OCI-LY7 (cell line): ENCODE measurements at regions not wholly inside any gene's neighbourhood (a gene's known extent, or its start where the extent isn't known, plus 50 kb on each side); places are given as distances from the start of the nearest gene placed in this dataset.

Experiments
- BruUV-seq: library from RNA; stranded (reverse); fragments of 400-500 nt; replicated peaks from 2 replicates; lab custom pipeline; 2021; lab: Mats Ljungman, UMichigan
- CTCF ChIA-PET: fragments of 300-600 bp; sonication (Branson Sonifier 250); formaldehyde crosslinking; loops from one replicate; lab custom pipeline; 2022; ENCODE audit warnings: antibody characterized with exemption; ENCODE audit not compliant: unreplicated experiment; lab: Charles Lee
- POLR2A ChIA-PET: fragments of 300-600 bp; sonication (Branson Sonifier 250); formaldehyde crosslinking; loops from one replicate; lab custom pipeline; 2022; ENCODE audit warnings: antibody characterized with exemption; lab: Charles Lee
- DNase-seq: peaks from one replicate; pipeline ENCODE4 v3.0.0-alpha.2; 2015; ENCODE audit warnings: low spot score
- H2AFZ ChIP-seq: fragments of 200-600 bp; sonication (generic), shearing (Covaris generic); 2 replicates; pipeline ENCODE4 v1.6.1; 2014; ENCODE audit warnings: mild to moderate bottlenecking, antibody characterized with exemption, low read length, moderate library complexity
- H3K27ac ChIP-seq: fragments of 200-600 bp; sonication (generic); 2 replicates; pipeline ENCODE4 v1.5.1; 2014; ENCODE audit warnings: mixed run types, low read depth, mild to moderate bottlenecking, moderate library complexity, low read length, inconsistent platforms; ENCODE audit not compliant: poor library complexity, severe bottlenecking
- H3K36me3 ChIP-seq: fragments of 200-600 bp; sonication (generic); 2 replicates; pipeline ENCODE4 v1.6.1; 2014; ENCODE audit warnings: mild to moderate bottlenecking, antibody characterized with exemption, low read length, moderate library complexity, mixed read lengths; ENCODE audit not compliant: insufficient read depth
- H3K4me1 ChIP-seq: fragments of 200-600 bp; sonication (generic); 2 replicates; pipeline ENCODE4 v1.5.1; 2014; ENCODE audit warnings: mild to moderate bottlenecking, low read length; ENCODE audit not compliant: insufficient read depth, poor library complexity, severe bottlenecking
- H3K4me2 ChIP-seq: fragments of 200-600 bp; sonication (generic); 2 replicates; pipeline ENCODE4 v1.6.1; 2014; ENCODE audit warnings: mild to moderate bottlenecking, low read length
- H3K4me3 ChIP-seq: fragments of 200-600 bp; sonication (generic); 2 replicates; pipeline ENCODE4 v1.5.1; 2014; ENCODE audit warnings: mild to moderate bottlenecking, low read depth, low read length; ENCODE audit not compliant: poor library complexity, severe bottlenecking
- H3K79me2 ChIP-seq: fragments of 200-600 bp; sonication (generic); 2 replicates; pipeline ENCODE4 v1.6.1; 2016; ENCODE audit warnings: low read depth, mild to moderate bottlenecking, low read length, moderate library complexity, mixed read lengths; ENCODE audit not compliant: insufficient read depth
- H3K9me2 ChIP-seq: fragments of 200-600 bp; sonication (generic); 2 replicates; pipeline ENCODE4 v1.6.1; 2016; ENCODE audit warnings: mild to moderate bottlenecking, low read length, mixed read lengths; ENCODE audit not compliant: insufficient read depth
- H3K9me3 ChIP-seq: fragments of 200-600 bp; sonication (generic); 2 replicates; pipeline ENCODE4 v1.6.1; 2014; ENCODE audit warnings: mild to moderate bottlenecking, mixed run types, low read length, mixed read lengths
- H4K20me1 ChIP-seq: fragments of 200-600 bp; sonication (generic); 2 replicates; pipeline ENCODE4 v1.6.1; 2014; ENCODE audit warnings: mild to moderate bottlenecking, antibody characterized with exemption, low read length, moderate library complexity, mixed read lengths; ENCODE audit not compliant: insufficient read depth
- EZH2phosphoT487 ChIP-seq: fragments of 200-600 bp; sonication (generic); IDR thresholded peaks from 2 replicates; pipeline ENCODE4 v1.6.1; 2018; ENCODE audit warnings: low read depth, borderline replicate concordance, mild to moderate bottlenecking, mixed run types, antibody characterized with exemption, low read length, moderate library complexity, mixed read lengths
- intact Hi-C: fragments of 100-400 bp; cut with micrococcal nuclease; formaldehyde crosslinking; loops from one replicate; pipeline ENCODE4 v1.10.0; 2022; ENCODE audit not compliant: unreplicated experiment
- TF ChIP-seq, protein P1 (sequence below): fragments of 200-600 bp; sonication (generic); conservative IDR thresholded peaks from 2 replicates; pipeline ENCODE4 v1.5.1; 2014; ENCODE audit warnings: mild to moderate bottlenecking, antibody characterized with exemption, low read length, moderate library complexity, mixed read lengths

DNA sequence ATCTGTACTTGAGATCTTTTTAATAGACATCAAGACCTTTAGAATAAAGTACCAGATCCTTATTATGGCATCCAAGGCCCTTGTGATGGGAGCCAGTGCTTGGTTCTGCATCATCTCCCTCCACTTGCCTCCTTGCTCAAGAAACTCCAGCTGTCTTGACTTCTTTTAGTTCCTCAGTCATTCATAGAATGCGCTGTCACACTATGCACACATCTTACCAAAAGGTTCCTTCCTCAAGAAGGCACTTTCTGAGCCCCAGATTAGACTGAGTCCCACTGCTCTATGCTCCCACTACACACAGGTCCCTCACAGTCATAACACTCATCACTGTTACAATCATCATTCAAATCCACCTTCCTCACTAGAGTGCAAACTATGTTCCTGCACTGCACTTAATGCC is 57.8 kb upstream of the ITM2B start:
- TF ChIP-seq, protein P1, sequence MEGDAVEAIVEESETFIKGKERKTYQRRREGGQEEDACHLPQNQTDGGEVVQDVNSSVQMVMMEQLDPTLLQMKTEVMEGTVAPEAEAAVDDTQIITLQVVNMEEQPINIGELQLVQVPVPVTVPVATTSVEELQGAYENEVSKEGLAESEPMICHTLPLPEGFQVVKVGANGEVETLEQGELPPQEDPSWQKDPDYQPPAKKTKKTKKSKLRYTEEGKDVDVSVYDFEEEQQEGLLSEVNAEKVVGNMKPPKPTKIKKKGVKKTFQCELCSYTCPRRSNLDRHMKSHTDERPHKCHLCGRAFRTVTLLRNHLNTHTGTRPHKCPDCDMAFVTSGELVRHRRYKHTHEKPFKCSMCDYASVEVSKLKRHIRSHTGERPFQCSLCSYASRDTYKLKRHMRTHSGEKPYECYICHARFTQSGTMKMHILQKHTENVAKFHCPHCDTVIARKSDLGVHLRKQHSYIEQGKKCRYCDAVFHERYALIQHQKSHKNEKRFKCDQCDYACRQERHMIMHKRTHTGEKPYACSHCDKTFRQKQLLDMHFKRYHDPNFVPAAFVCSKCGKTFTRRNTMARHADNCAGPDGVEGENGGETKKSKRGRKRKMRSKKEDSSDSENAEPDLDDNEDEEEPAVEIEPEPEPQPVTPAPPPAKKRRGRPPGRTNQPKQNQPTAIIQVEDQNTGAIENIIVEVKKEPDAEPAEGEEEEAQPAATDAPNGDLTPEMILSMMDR, result no peak
- Histone ChIP-seq H3K4me3 (no peak overlapping the region), H3K79me2 (no peaks in the 10 kb centered on the region), H3K4me1 (no peaks in the 10 kb centered on the region), H2AFZ (no peak overlapping the region), H4K20me1 (no peaks in the 10 kb centered on the region), H3K9me3 (no peaks in the 10 kb centered on the region), H3K27ac (no peak overlapping the region), H3K9me2 (no peaks in the 10 kb centered on the region), H3K4me2 (no peak overlapping the region), H3K36me3 (no peaks in the 10 kb centered on the region)
- intact Hi-C loops, result no loop called here
- DNase-seq, result peak; percentile 26
- CTCF ChIA-PET, result no interaction called here
- POLR2A ChIA-PET, result no interaction called here
- no TSS peak for BruUV-seq

DNA sequence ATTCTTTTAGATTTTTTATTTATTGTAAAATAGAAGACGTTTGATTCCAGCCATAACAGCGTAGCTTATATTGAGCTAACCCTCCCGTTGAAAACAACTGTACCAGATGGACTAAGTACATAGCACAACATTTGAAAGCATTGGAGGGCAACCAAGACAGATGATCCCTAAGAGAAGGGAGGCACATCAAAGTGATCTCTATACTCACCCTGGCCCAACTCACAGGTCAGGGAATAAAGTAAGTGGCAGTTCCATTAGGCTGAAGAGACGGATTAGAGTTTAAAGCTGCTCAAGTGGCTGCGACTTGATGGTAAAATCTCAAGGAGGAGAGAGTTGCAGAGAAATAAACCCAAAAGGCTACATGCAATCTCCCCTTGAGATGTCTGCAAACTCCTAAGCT is 65.1 kb upstream of the ITM2B start:
- Histone ChIP-seq H3K4me3 (no peak overlapping the region), H3K79me2 (no peaks in the 10 kb centered on the region), H3K36me3 (no peaks in the 10 kb centered on the region), H3K4me2 (no peak overlapping the region), H2AFZ (no peak overlapping the region), H3K9me3 (no peaks in the 10 kb centered on the region), H4K20me1 (no peaks in the 10 kb centered on the region), H3K9me2 (no peaks in the 10 kb centered on the region), H3K27ac (no peak overlapping the region), H3K4me1 (no peaks in the 10 kb centered on the region)
- ChIA-PET CTCF (no interaction called here), POLR2A (no interaction called here)
- TF ChIP-seq, protein P1, result no peak
- TF ChIP-seq EZH2phosphoT487, result no peak
- intact Hi-C loops, result no loop called here
- BruUV-seq, result no TSS peak
- no peak for DNase-seq

DNA sequence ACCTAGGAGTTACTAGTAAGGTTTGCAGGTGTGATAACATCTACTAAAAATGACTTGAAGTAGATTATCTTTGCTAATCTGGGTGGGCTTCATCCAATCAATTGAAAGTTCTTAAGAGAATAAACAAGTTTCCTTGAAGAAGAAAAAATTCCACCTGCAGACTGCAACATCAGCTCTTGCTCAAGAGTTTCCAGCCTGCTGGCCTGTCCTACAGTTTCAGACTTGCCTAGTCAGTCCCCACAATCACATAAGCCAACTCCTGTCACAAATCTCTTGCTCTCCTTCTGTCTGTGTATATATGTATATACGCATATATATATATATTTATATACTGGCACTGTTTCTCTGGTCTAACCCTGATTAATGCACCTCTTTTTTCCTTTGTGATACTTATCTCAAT is 67.3 kb upstream of the ITM2B start:
- Histone ChIP-seq H3K4me1 (no peaks in the 10 kb centered on the region), H3K4me2 (no peak overlapping the region), H3K9me2 (no peaks in the 10 kb centered on the region), H2AFZ (no peak overlapping the region), H3K4me3 (no peak overlapping the region), H3K36me3 (no peaks in the 10 kb centered on the region), H3K9me3 (no peaks in the 10 kb centered on the region), H3K27ac (no peak overlapping the region), H4K20me1 (no peaks in the 10 kb centered on the region), H3K79me2 (no peaks in the 10 kb centered on the region)
- BruUV-seq, result no TSS peak
- TF ChIP-seq, protein P1, result no peak
- TF ChIP-seq EZH2phosphoT487, result no peak
- CTCF ChIA-PET, result no interaction called here
- no peak for DNase-seq
- POLR2A ChIA-PET, result no interaction called here
- intact Hi-C loops, result no loop called here
